ENCODE measurements at regions not wholly inside any gene's neighbourhood (a gene's known extent, or its start where the extent isn't known, plus 50 kb on each side); places are given as distances from the start of the nearest gene placed in this dataset.
A peak's percentile ranks its signal among the peaks of the same experiment; 100 is the strongest.
"Not testable (repeated sequence)": the region's sequence is repeated elsewhere in the genome, so short reads cannot be mapped to it uniquely, and the experiment has no call there.

DNA sequence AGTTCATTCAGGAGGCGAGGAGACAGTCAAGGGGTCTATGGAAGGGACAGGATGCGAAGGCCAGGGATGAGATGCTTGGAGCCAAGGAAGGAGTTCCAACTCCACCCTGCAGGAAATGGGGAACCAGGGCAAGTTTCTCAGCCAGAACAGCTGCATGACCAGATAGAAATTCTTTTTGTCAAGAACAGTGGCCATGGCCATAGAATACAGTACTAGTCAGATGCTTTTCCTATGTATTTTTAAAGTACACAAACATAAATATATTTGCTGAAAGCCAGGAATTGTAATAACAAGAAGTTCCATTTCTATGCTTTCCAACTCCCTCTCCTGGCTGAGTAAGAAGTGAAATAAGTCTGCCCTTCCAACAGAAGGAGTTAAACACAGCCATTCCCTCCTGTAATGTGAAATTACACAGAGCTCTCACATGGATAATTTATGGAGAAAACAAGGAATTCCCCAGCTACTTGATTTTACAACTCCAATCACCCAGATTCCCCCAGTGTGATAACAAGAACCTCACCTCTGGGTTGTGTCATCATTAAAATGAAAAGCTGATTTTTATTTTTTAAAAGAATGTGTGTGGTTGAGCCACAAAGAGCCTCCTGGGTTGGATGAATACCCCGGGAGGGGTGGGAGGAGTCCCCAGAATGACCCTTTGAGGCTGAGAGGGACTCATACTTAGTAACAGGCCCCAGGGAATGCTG lies 124.6 kb upstream of the ARHGEF3 start:
- no peaks in the 10 kb centered on the region for H3K27me3 ChIP-seq
- H3K9me3 ChIP-seq, result no peaks in the 10 kb centered on the region
- H3K36me3 ChIP-seq, result no peaks in the 10 kb centered on the region
- DNase-seq (ENCODE audit: extremely low spot score in 2 of 2), result no peak
- H3K27ac ChIP-seq, result no peak overlapping the region
- TF ChIP-seq POLR2A (IDR thresholded peaks at IDR 0.05) (no peak), POLR2AphosphoS5 (IDR thresholded peaks at IDR 0.05; ENCODE audit: insufficient read depth in 1 of 2, low read depth in 1 of 2) (no peak)
- TF ChIP-seq, protein P1, sequence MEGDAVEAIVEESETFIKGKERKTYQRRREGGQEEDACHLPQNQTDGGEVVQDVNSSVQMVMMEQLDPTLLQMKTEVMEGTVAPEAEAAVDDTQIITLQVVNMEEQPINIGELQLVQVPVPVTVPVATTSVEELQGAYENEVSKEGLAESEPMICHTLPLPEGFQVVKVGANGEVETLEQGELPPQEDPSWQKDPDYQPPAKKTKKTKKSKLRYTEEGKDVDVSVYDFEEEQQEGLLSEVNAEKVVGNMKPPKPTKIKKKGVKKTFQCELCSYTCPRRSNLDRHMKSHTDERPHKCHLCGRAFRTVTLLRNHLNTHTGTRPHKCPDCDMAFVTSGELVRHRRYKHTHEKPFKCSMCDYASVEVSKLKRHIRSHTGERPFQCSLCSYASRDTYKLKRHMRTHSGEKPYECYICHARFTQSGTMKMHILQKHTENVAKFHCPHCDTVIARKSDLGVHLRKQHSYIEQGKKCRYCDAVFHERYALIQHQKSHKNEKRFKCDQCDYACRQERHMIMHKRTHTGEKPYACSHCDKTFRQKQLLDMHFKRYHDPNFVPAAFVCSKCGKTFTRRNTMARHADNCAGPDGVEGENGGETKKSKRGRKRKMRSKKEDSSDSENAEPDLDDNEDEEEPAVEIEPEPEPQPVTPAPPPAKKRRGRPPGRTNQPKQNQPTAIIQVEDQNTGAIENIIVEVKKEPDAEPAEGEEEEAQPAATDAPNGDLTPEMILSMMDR (IDR thresholded peaks at IDR 0.05), result no peak
- H3K4me1 ChIP-seq, result peaks cover 50% of the 10 kb centered on the region
- no peak overlapping the region for H3K4me3 ChIP-seq
- intact Hi-C loops (cut with DNase I), result no loop called here

DNA sequence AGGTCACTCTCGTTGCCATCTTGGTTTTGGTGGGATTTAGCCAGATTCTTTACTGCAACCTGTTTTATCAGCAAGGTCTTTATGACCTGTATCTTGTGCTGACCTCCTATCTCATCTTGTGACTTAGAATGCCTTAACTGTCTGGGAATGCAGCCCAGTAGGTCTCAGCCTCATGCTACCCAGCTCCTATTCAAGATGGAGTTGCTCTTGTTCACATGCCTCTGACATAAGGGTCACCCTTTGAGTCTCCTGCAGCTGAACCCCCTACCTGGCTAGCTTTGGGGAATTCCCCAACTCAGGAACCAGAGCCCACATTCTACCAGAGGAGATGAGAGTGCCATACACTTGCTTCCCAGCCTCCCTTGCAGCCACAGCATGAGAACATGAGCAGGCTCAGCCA lies 123.0 kb upstream of the ARHGEF3 start:
- H3K4me1 ChIP-seq, result peaks cover 48% of the 10 kb centered on the region
- H3K27me3 ChIP-seq; H3K36me3 ChIP-seq; H3K27ac ChIP-seq; H3K4me3 ChIP-seq; DNase-seq (ENCODE audit: extremely low spot score in 2 of 2); intact Hi-C loops (cut with DNase I); H3K9me3 ChIP-seq: not testable (repeated sequence)

DNA sequence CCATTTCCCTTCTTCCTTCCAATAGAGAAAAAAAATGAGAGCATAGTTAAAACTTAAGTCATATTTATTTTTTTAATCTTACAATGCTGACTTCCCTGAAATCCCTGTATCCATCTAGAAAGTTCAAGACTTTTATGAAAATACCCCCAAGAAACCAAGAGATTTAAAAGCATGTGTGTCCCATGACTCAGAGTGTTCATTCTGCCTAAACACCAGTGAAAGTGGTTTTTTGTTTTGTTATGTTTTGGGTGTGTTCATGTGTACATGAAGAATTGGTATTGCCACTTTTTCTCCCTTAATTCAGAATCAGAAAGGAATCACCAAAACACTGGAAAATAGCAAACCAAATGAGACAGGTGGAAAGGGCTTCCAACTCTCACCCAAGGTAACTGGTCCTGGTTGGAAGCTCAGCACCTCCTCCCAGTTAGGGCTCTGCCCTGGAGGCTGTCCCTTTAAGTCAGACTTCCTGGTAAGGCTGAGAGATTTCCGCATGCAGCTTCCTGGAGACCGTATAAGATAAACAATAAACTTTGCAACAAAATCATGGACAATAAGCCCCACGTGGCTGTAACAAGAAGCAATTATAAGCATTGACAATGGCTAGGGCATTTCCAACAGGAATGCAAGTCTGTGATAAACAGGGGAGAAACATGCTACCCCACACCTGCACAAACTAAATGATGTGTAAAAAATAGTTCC lies 121.9 kb upstream of the ARHGEF3 start:
- Histone ChIP-seq H3K4me3 (no peak overlapping the region), H3K9me3 (no peaks in the 10 kb centered on the region), H3K36me3 (no peaks in the 10 kb centered on the region), H3K4me1 (peaks cover 48% of the 10 kb centered on the region), H3K27ac (peak overlapping the region; percentile 10), H3K27me3 (no peaks in the 10 kb centered on the region)
- no peak for DNase-seq (ENCODE audit: extremely low spot score in 2 of 2)
- intact Hi-C loops (cut with DNase I), result no loop called here
- TF ChIP-seq, protein P1 (IDR thresholded peaks at IDR 0.05), result no peak
- no peak for TF ChIP-seq POLR2A (IDR thresholded peaks at IDR 0.05)
- peak in 1 of 2 donors; percentile 80 for TF ChIP-seq POLR2AphosphoS5 (IDR thresholded peaks at IDR 0.05; ENCODE audit: insufficient read depth in 1 of 2, low read depth in 1 of 2)

DNA sequence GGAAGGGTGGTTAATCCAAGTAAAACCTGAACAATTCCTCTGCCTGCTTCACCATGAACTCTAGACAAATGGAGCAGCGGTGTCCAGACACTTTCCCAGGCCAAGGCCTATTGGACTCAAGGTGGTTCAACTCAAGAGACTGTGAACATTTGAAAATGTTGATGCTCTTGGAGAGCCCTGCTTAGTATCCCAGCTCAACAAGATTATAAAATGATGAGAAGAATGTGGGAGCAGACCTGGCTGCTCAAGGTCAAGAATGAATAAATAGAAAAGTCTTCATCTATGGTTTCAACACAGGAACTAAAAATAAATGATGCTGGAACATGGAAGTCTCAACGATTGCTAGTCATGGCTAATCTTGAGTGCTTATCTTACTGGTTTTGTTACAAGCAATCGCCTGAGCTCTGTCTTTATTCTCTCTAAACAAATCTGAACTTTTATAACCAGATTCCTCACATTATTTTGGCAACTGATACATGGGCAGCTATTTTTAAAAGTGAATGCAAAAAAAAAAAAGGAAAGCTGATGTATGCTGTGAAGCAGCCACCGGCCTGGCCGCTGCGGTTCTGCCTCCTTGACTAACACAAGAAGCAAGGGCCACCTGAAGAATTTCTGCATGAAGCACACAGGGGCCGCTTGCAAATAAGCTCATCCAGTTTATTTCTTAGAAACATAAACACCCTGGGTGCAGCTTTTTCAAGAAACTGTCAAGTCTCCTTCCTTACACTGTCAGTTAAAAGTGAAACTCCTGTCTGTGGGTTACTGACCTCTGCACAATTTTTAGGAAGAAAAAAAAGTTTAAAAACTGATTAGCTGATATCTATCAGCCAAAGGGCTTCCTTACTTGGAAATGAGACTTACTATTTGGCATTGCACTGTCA lies 120.1 kb upstream of the ARHGEF3 start:
- Histone ChIP-seq H3K27ac (peak overlapping the region; percentile 50), H3K27me3 (no peaks in the 10 kb centered on the region), H3K4me3 (peak overlapping the region; percentile 0 to 5), H3K4me1 (peaks cover 56% of the 10 kb centered on the region), H3K36me3 (no peaks in the 10 kb centered on the region), H3K9me3 (no peaks in the 10 kb centered on the region)
- DNase-seq (ENCODE audit: extremely low spot score in 2 of 2), result no peak
- intact Hi-C loops (cut with DNase I), result no loop called here
- no peak for TF ChIP-seq POLR2AphosphoS5 (IDR thresholded peaks at IDR 0.05; ENCODE audit: insufficient read depth in 1 of 2, low read depth in 1 of 2)
- TF ChIP-seq, protein P1 (IDR thresholded peaks at IDR 0.05), result no peak
- no peak for TF ChIP-seq POLR2A (IDR thresholded peaks at IDR 0.05)

DNA sequence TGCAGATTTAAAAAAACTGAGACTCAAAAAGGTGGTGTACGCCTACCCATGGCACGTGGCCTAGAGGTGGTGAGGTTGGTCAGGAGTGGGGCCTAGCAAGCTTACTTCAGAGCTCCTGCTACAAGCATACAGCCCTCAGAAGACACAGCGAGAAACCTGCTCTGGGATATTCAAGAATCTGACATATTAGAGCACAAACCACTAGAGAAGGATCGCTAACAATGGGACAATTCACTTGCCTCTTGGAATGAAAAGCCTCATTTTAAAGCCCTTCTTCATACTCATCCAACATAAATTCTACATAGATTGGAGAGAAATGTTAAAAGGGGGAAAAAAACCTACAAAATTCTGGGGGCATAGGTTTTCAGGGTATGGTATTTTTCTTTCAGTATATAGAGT lies 118.0 kb upstream of the ARHGEF3 start:
- Histone ChIP-seq H3K27me3 (no peaks in the 10 kb centered on the region), H3K4me3 (no peak overlapping the region), H3K36me3 (no peaks in the 10 kb centered on the region), H3K4me1 (peaks cover 52% of the 10 kb centered on the region), H3K9me3 (no peaks in the 10 kb centered on the region), H3K27ac (no peak overlapping the region)
- no peak for DNase-seq (ENCODE audit: extremely low spot score in 2 of 2)
- intact Hi-C loops (cut with DNase I), result no loop called here
- TF ChIP-seq POLR2A (IDR thresholded peaks at IDR 0.05) (no peak), POLR2AphosphoS5 (IDR thresholded peaks at IDR 0.05; ENCODE audit: insufficient read depth in 1 of 2, low read depth in 1 of 2) (no peak)
- TF ChIP-seq, protein P1 (IDR thresholded peaks at IDR 0.05), result no peak

Data from vagina (tissue), 2 donors.